ENCODE measurements at regions not wholly inside any gene's neighbourhood (a gene's known extent, or its start where the extent isn't known, plus 50 kb on each side); places are given as distances from the start of the nearest gene placed in this dataset.

- no peak for DNase-seq (ENCODE audit: low spot score)
Measured at GRCh38 chr11:41861838-41862237, 402.4 kb upstream of the LRRC4C start.

- peak; percentile 6 for DNase-seq (ENCODE audit: low spot score)
Measured at GRCh38 chr11:41866525-41866924, 407.1 kb upstream of the LRRC4C start.

GRCh38 chr11:41868606-41869005, 409.2 kb upstream of the LRRC4C start:
- DNase-seq (ENCODE audit: low spot score), result no peak

- DNase-seq (ENCODE audit: low spot score), result no peak
Measured at GRCh38 chr11:41872426-41872825, 413.0 kb upstream of the LRRC4C start.

- DNase-seq (ENCODE audit: low spot score), result no peak
Measured at GRCh38 chr11:41872870-41873269, 413.4 kb upstream of the LRRC4C start.

GRCh38 chr11:41878095-41878494, 418.6 kb upstream of the LRRC4C start:
- DNase-seq (ENCODE audit: low spot score), result peak; percentile 6

GRCh38 chr11:41879214-41879613, 419.8 kb upstream of the LRRC4C start:
- peak; percentile 73 for DNase-seq (ENCODE audit: low spot score)

GRCh38 chr11:41895081-41895480, 435.6 kb upstream of the LRRC4C start:
- DNase-seq (ENCODE audit: low spot score), result peak; percentile 31

GRCh38 chr11:41897991-41898390, 438.5 kb upstream of the LRRC4C start:
- no peak for DNase-seq (ENCODE audit: low spot score)

- no peak for DNase-seq (ENCODE audit: low spot score)
Measured at GRCh38 chr11:41917900-41918299, 458.4 kb upstream of the LRRC4C start.

- no peak for DNase-seq (ENCODE audit: low spot score)
Measured at GRCh38 chr11:41920374-41920773, 460.9 kb upstream of the LRRC4C start.

GRCh38 chr11:41921746-41922390, 462.4 kb upstream of the LRRC4C start:
- DNase-seq (ENCODE audit: low spot score), result no peak

- no peak for DNase-seq (ENCODE audit: low spot score)
Measured at GRCh38 chr11:41926339-41926738, 466.9 kb upstream of the LRRC4C start.

- DNase-seq (ENCODE audit: low spot score), result no peak
Measured at GRCh38 chr11:41935241-41935640, 475.8 kb upstream of the LRRC4C start.

GRCh38 chr11:41935795-41936194, 476.3 kb upstream of the LRRC4C start:
- no peak for DNase-seq (ENCODE audit: low spot score)

- no peak for DNase-seq (ENCODE audit: low spot score)
Measured at GRCh38 chr11:41943656-41944055, 484.2 kb upstream of the LRRC4C start.

GRCh38 chr11:41947392-41947791, 487.9 kb upstream of the LRRC4C start:
- DNase-seq (ENCODE audit: low spot score), result no peak

- DNase-seq (ENCODE audit: low spot score), result no peak
Measured at GRCh38 chr11:41950470-41951143, 491.2 kb upstream of the LRRC4C start.

- peak; percentile 64 for DNase-seq (ENCODE audit: low spot score)
Measured at GRCh38 chr11:41954034-41954433, 494.6 kb upstream of the LRRC4C start.

- no peak for DNase-seq (ENCODE audit: low spot score)
Measured at GRCh38 chr11:41955066-41955465, 495.6 kb upstream of the LRRC4C start.

GRCh38 chr11:41955635-41956400, 496.4 kb upstream of the LRRC4C start:
- no peak for DNase-seq (ENCODE audit: low spot score)

- DNase-seq (ENCODE audit: low spot score), result no peak
Measured at GRCh38 chr11:41963406-41963805, 504.0 kb upstream of the LRRC4C start.

- DNase-seq (ENCODE audit: low spot score), result no peak
Measured at GRCh38 chr11:41970681-41971080, 511.2 kb upstream of the LRRC4C start.
